CD4-positive, CD25-positive, alpha-beta regulatory T cell (primary cell): ENCODE measurements at regions not wholly inside any gene's neighbourhood (a gene's known extent, or its start where the extent isn't known, plus 50 kb on each side); places are given as distances from the start of the nearest gene placed in this dataset.

Source experiments
- ATAC-seq, 2 donors: fragments of 150-1000 bp; cut with Tn5 transposase; one replicate each; pipeline ENCODE4 v1.10.0; 2021; ENCODE audit warnings: low read depth in 2 of 2, moderate number of reproducible peaks in 2 of 2, moderate library complexity in 1 of 2
- DNase-seq, 3 donors: peaks; one replicate each; pipeline versions ENCODE4 v3.0.0 to v3.0.0-alpha.2; 2012 to 2022; ENCODE audit warnings: mixed read lengths in 1 of 3
- H3K27ac ChIP-seq: one replicate; pipeline ENCODE4 v1.7.0; 2013; ENCODE audit warnings: mild to moderate bottlenecking, low read length; ENCODE audit not compliant: insufficient read depth, poor library complexity, severe bottlenecking
- H3K27me3 ChIP-seq: one replicate; pipeline ENCODE4 v1.7.0; 2013; ENCODE audit warnings: low read length; ENCODE audit not compliant: control insufficient read depth, insufficient read depth
- H3K36me3 ChIP-seq: one replicate; pipeline ENCODE4 v1.7.0; 2013; ENCODE audit warnings: mild to moderate bottlenecking, low read length, moderate library complexity; ENCODE audit not compliant: control insufficient read depth, insufficient read depth
- H3K4me1 ChIP-seq: 2 replicates; pipeline ENCODE4 v1.7.0; 2013; ENCODE audit warnings: mild to moderate bottlenecking, low read length; ENCODE audit not compliant: insufficient read depth, control insufficient read depth, poor library complexity, severe bottlenecking
- H3K4me3 ChIP-seq: one replicate; pipeline ENCODE4 v1.7.0; 2013; ENCODE audit warnings: low read depth, mild to moderate bottlenecking, low read length, moderate library complexity
- H3K9me3 ChIP-seq, 2 experiments: 1 replicate in 1 of 2; 2 replicates in 1 of 2; pipeline ENCODE4 v1.7.0; 2013; ENCODE audit warnings: low read length in 2 of 2, mild to moderate bottlenecking in 1 of 2, moderate library complexity in 1 of 2; ENCODE audit not compliant: control insufficient read depth in 2 of 2
- H3K27ac Mint-ChIP-seq, 3 donors: one replicate each; pipeline ENCODE4 v1.8.0; 2020 to 2022; ENCODE audit warnings: mild to moderate bottlenecking in 3 of 3, mixed read lengths in 3 of 3, moderate library complexity in 2 of 3
- H3K27me3 Mint-ChIP-seq: one replicate; pipeline ENCODE4 v1.8.0; 2022; ENCODE audit warnings: mild to moderate bottlenecking, mixed read lengths
- H3K36me3 Mint-ChIP-seq: one replicate; pipeline ENCODE4 v1.8.0; 2020; ENCODE audit warnings: mixed read lengths
- H3K4me1 Mint-ChIP-seq, 4 donors: one replicate each; pipeline ENCODE4 v1.8.0; 2020 to 2022; ENCODE audit warnings: mixed read lengths in 4 of 4, mild to moderate bottlenecking in 1 of 4
- H3K4me3 Mint-ChIP-seq, 4 donors: one replicate each; pipeline ENCODE4 v1.8.0; 2020 to 2022; ENCODE audit warnings: mild to moderate bottlenecking in 4 of 4, mixed read lengths in 4 of 4, moderate library complexity in 3 of 4
- H3K9me3 Mint-ChIP-seq, 7 donors: one replicate each; pipeline ENCODE4 v1.8.0; 2020 to 2022; ENCODE audit warnings: mixed read lengths in 7 of 7, mild to moderate bottlenecking in 3 of 7, moderate library complexity in 2 of 7

DNA sequence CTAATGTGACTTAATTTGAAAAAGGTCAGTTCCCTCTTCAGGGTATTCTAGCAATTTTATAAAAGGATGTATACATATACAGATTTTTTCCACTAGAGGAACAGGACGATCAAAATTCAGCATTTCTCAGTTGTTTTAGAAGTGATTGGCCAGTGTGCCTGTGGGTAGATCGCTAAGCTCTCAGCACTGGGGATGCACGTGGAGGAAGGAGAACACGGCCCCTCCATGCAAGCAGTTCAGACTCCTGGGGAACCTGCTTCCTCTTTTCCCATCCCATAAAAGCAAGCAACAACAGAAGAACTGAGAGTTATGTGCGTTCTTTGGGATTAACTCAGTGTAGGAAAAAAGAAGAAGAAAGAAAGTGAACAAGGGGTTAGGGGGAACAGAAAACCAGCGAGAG, 328.8 kb downstream of the FOXO1 start:
- H3K36me3 Mint-ChIP-seq = no peaks in the 10 kb centered on the region
- Histone ChIP-seq H3K4me3 (no peak overlapping the region), H3K27me3 (no peaks in the 10 kb centered on the region), H3K4me1 (no peaks in the 10 kb centered on the region), H3K9me3 (no peaks in the 10 kb centered on the region), H3K27ac (no peak overlapping the region), H3K36me3 (no peaks in the 10 kb centered on the region)
- H3K27ac Mint-ChIP-seq = peak overlapping the region in 1 of 3 donors; percentile 79
- H3K27me3 Mint-ChIP-seq = no peaks in the 10 kb centered on the region
- no peaks in the 10 kb centered on the region for H3K9me3 Mint-ChIP-seq
- no peak for ATAC-seq
- DNase-seq = no peak
- peaks cover 4 to 22% (median 15%) of the 10 kb centered on the region in 4 donors for H3K4me1 Mint-ChIP-seq
- no peak overlapping the region for H3K4me3 Mint-ChIP-seq

DNA sequence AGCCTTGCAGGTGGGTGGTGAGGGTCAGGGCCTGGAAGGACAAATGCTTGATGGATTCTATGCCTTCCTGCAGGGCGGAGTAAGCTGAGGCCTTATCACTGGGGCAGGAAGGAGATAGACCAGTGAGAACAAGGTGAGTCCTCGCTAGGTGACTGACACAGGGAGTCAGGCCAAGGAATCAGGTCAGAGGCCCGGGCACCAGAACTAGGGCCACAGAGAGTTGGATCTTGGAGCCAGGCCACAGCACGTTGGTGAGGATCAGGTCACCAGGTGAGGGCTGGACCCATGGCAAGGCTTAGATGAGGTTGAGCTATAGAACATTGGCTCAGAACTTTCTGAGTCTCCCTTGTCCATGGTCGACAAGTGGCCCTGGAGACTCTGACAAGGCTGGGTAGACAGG, 328.2 kb downstream of the FOXO1 start:
- ATAC-seq = no peak
- Histone ChIP-seq H3K4me3 (no peak overlapping the region), H3K4me1 (no peaks in the 10 kb centered on the region), H3K27me3 (no peaks in the 10 kb centered on the region), H3K9me3 (no peaks in the 10 kb centered on the region), H3K36me3 (no peaks in the 10 kb centered on the region), H3K27ac (no peak overlapping the region)
- DNase-seq = no peak
- Mint-ChIP-seq H3K4me3 (no peak overlapping the region), H3K27me3 (no peaks in the 10 kb centered on the region), H3K9me3 (no peaks in the 10 kb centered on the region), H3K27ac (peak overlapping the region in 1 of 3 donors; percentile 79), H3K4me1 (peaks cover 4 to 16% (median 15%) of the 10 kb centered on the region in 4 donors), H3K36me3 (no peaks in the 10 kb centered on the region)

- no peaks in the 10 kb centered on the region for H3K27me3 ChIP-seq
- H3K4me3 ChIP-seq = no peak overlapping the region
- H3K9me3 ChIP-seq = no peaks in the 10 kb centered on the region
- H3K27me3 Mint-ChIP-seq = no peaks in the 10 kb centered on the region
- peaks cover 0 to 20% (median 15%) of the 10 kb centered on the region in 4 donors for H3K4me1 Mint-ChIP-seq
- H3K36me3 Mint-ChIP-seq = no peaks in the 10 kb centered on the region
- H3K36me3 ChIP-seq = no peaks in the 10 kb centered on the region
- H3K27ac Mint-ChIP-seq = peak overlapping the region in 1 of 3 donors; percentile 5
- H3K4me3 Mint-ChIP-seq = no peak overlapping the region
- H3K9me3 Mint-ChIP-seq = peaks cover 0 to 1% (median 0%) of the 10 kb centered on the region in 7 donors
- ATAC-seq (no peak), DNase-seq (no peak)
- no peaks in the 10 kb centered on the region for H3K4me1 ChIP-seq
- H3K27ac ChIP-seq = no peak overlapping the region
These were observed 325.9 kb downstream of the FOXO1 start for GRCh38 chr13:40340368-40341095.

GRCh38 chr13:40341096-40341471, 325.4 kb downstream of the FOXO1 start:
- H3K36me3 ChIP-seq = no peaks in the 10 kb centered on the region
- H3K27ac ChIP-seq = no peak overlapping the region
- H3K27ac Mint-ChIP-seq = no peak overlapping the region
- ATAC-seq (no peak), DNase-seq (no peak)
- H3K4me1 Mint-ChIP-seq = peaks cover 0 to 20% (median 14%) of the 10 kb centered on the region in 4 donors
- H3K4me3 Mint-ChIP-seq = no peak overlapping the region
- H3K36me3 Mint-ChIP-seq = no peaks in the 10 kb centered on the region
- peaks cover 0 to 1% (median 0%) of the 10 kb centered on the region in 7 donors for H3K9me3 Mint-ChIP-seq
- no peaks in the 10 kb centered on the region for H3K27me3 ChIP-seq
- no peaks in the 10 kb centered on the region for H3K4me1 ChIP-seq
- H3K9me3 ChIP-seq = no peaks in the 10 kb centered on the region
- H3K4me3 ChIP-seq = no peak overlapping the region
- H3K27me3 Mint-ChIP-seq = no peaks in the 10 kb centered on the region

- H3K27ac ChIP-seq = no peak overlapping the region
- H3K4me1 ChIP-seq = no peaks in the 10 kb centered on the region
- Mint-ChIP-seq H3K27me3 (no peaks in the 10 kb centered on the region), H3K36me3 (no peaks in the 10 kb centered on the region), H3K4me3 (no peak overlapping the region), H3K4me1 (peaks cover 0 to 19% (median 10%) of the 10 kb centered on the region in 4 donors), H3K27ac (no peak overlapping the region), H3K9me3 (peaks cover 0 to 1% (median 0%) of the 10 kb centered on the region in 7 donors)
- no peaks in the 10 kb centered on the region for H3K36me3 ChIP-seq
- no peaks in the 10 kb centered on the region for H3K27me3 ChIP-seq
- no peak overlapping the region for H3K4me3 ChIP-seq
- DNase-seq = no peak
- no peak for ATAC-seq
- no peaks in the 10 kb centered on the region for H3K9me3 ChIP-seq
These were observed 324.9 kb downstream of the FOXO1 start for GRCh38 chr13:40341501-40341900.

DNA sequence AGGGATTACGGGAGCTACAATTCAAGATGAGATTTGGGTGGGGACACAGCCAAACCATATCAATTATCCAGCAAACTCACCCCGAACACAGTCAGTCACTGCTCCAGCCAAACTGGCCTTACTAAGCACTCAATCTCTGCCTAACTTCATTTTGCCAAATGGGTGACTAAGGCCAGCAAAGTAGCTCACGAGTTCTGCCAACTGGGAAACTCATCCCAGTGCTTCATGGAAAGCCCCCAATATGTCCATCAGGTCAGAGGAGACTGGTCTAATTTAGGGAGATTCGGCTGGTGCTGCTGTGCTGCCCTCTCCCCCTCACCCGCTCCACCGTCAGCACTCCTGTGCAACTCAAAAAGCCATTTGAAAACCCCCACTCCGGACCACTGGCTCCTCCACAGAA, 324.0 kb downstream of the FOXO1 start:
- no peaks in the 10 kb centered on the region for H3K27me3 ChIP-seq
- no peaks in the 10 kb centered on the region for H3K9me3 ChIP-seq
- no peak overlapping the region for H3K4me3 Mint-ChIP-seq
- H3K4me3 ChIP-seq = no peak overlapping the region
- peaks cover 0 to 15% (median 2%) of the 10 kb centered on the region in 4 donors for H3K4me1 Mint-ChIP-seq
- ATAC-seq (no peak), DNase-seq (no peak)
- no peaks in the 10 kb centered on the region for H3K4me1 ChIP-seq
- H3K36me3 Mint-ChIP-seq = no peaks in the 10 kb centered on the region
- H3K36me3 ChIP-seq = no peaks in the 10 kb centered on the region
- no peaks in the 10 kb centered on the region for H3K27me3 Mint-ChIP-seq
- no peak overlapping the region for H3K27ac ChIP-seq
- H3K27ac Mint-ChIP-seq = peak overlapping the region in 1 of 3 donors; percentile 2
- peaks cover 0 to 1% (median 0%) of the 10 kb centered on the region in 7 donors for H3K9me3 Mint-ChIP-seq

GRCh38 chr13:40342901-40343300, 323.5 kb downstream of the FOXO1 start:
- ATAC-seq (no peak), DNase-seq (no peak)
- H3K27me3 ChIP-seq = no peaks in the 10 kb centered on the region
- H3K36me3 ChIP-seq = no peaks in the 10 kb centered on the region
- no peaks in the 10 kb centered on the region for H3K4me1 ChIP-seq
- H3K4me3 Mint-ChIP-seq = no peak overlapping the region
- no peaks in the 10 kb centered on the region for H3K36me3 Mint-ChIP-seq
- no peaks in the 10 kb centered on the region for H3K9me3 ChIP-seq
- H3K9me3 Mint-ChIP-seq = peaks cover 0 to 1% (median 0%) of the 10 kb centered on the region in 7 donors
- H3K4me1 Mint-ChIP-seq = peaks cover 0 to 15% (median under 1%) of the 10 kb centered on the region in 4 donors
- H3K4me3 ChIP-seq = no peak overlapping the region
- no peak overlapping the region for H3K27ac Mint-ChIP-seq
- no peak overlapping the region for H3K27ac ChIP-seq
- no peaks in the 10 kb centered on the region for H3K27me3 Mint-ChIP-seq
